Activated naive CD4-positive, alpha-beta T cell treated with anti-CD3 and anti-CD28 coated beads, Interleukin-2, amount 50 U/mL, for 72 hours (primary cell): ENCODE measurements at regions not wholly inside any gene's neighbourhood (a gene's known extent, or its start where the extent isn't known, plus 50 kb on each side); places are given as distances from the start of the nearest gene placed in this dataset.

Experiments
- ATAC-seq, 2 donors: fragments of 150-1000 bp; cut with Tn5 transposase; 2 replicates each; pipeline ENCODE4 v1.10.0; 2021; ENCODE audit warnings: mild to moderate bottlenecking in 2 of 2, moderate library complexity in 2 of 2
- DNase-seq, 2 donors: peaks; one replicate each; pipeline ENCODE4 v3.0.0; 2021 to 2022; ENCODE audit warnings: low spot score in 2 of 2
- H3K27ac Mint-ChIP-seq, 2 donors: one replicate each; pipeline ENCODE4 v1.8.0; 2022; ENCODE audit warnings: mild to moderate bottlenecking in 2 of 2, mixed read lengths in 2 of 2
- H3K36me3 Mint-ChIP-seq, 2 donors: one replicate each; pipeline ENCODE4 v1.8.0; 2022; ENCODE audit warnings: mixed read lengths in 2 of 2
- H3K9me3 Mint-ChIP-seq, 2 donors: one replicate each; pipeline ENCODE4 v1.8.0; 2022; ENCODE audit warnings: mixed read lengths in 2 of 2

GRCh38 chr21:30986965-30987364 is 51.3 kb downstream of the KRTAP19-8 start:
- DNase-seq, result no peak
- no peak for ATAC-seq
- H3K9me3 Mint-ChIP-seq, result no peaks in the 10 kb centered on the region
- H3K36me3 Mint-ChIP-seq, result no peaks in the 10 kb centered on the region
- H3K27ac Mint-ChIP-seq, result no peak overlapping the region

GRCh38 chr21:30984889-30985288 is 53.4 kb downstream of the KRTAP19-8 start:
- Mint-ChIP-seq H3K27ac (peak overlapping the region in 1 of 2 donors; percentile 9), H3K36me3 (no peaks in the 10 kb centered on the region), H3K9me3 (no peaks in the 10 kb centered on the region)
- no peak for DNase-seq
- ATAC-seq, result no peak

DNA sequence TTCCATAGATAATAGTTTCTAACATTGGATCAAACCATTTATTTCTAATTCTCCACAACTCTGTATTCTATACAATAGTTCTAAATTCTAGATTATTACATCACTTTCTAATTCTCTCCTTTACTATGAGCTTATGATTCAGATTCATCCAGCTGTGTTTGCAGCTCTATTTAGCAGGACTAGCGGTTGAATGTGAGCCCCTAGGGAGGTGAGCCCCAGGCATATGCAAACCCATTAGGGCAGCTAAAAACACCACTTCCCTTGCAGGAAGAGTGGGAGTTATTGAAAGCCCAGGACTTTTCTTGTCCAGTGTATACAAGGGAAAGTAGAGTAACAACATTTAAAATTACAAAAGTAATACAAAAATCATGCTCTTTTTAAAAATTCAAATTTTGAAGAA is 56.9 kb downstream of the KRTAP19-8 start:
- Mint-ChIP-seq H3K36me3 (peaks cover 5 to 6% of the 10 kb centered on the region in 2 donors), H3K9me3 (no peaks in the 10 kb centered on the region), H3K27ac (no peak overlapping the region)
- ATAC-seq (no peak), DNase-seq (no peak)

- DNase-seq, result no peak
Observed at GRCh38 chr21:30979054-30979453, 59.2 kb downstream of the KRTAP19-8 start.

GRCh38 chr21:30964283-30964682 is 74.0 kb downstream of the KRTAP19-8 start:
- DNase-seq (no peak), ATAC-seq (no peak)
- Mint-ChIP-seq H3K36me3 (no peaks in the 10 kb centered on the region), H3K27ac (no peak overlapping the region), H3K9me3 (no peaks in the 10 kb centered on the region)

More at GRCh38 chr21:30979054-30979453, 59.2 kb downstream of the KRTAP19-8 start:
- no peak for ATAC-seq
- H3K9me3 Mint-ChIP-seq, result no peaks in the 10 kb centered on the region
- peak overlapping the region in 1 of 2 donors; percentile 71 for H3K27ac Mint-ChIP-seq
- peaks cover 5 to 6% of the 10 kb centered on the region in 2 donors for H3K36me3 Mint-ChIP-seq

GRCh38 chr21:30963502-30963901 is 74.8 kb downstream of the KRTAP19-8 start:
- Mint-ChIP-seq H3K27ac (no peak overlapping the region), H3K36me3 (no peaks in the 10 kb centered on the region), H3K9me3 (no peaks in the 10 kb centered on the region)
- DNase-seq (no peak), ATAC-seq (no peak)

GRCh38 chr21:30962013-30962412 is 76.3 kb downstream of the KRTAP19-8 start:
- Mint-ChIP-seq H3K9me3 (no peaks in the 10 kb centered on the region), H3K36me3 (no peaks in the 10 kb centered on the region), H3K27ac (no peak overlapping the region)
- ATAC-seq (no peak), DNase-seq (no peak)

GRCh38 chr21:30958741-30959140 is 77.4 kb upstream of the KRTAP11-1 start:
- ATAC-seq (no peak), DNase-seq (no peak)
- no peaks in the 10 kb centered on the region for H3K9me3 Mint-ChIP-seq
- no peaks in the 10 kb centered on the region for H3K36me3 Mint-ChIP-seq
- no peak overlapping the region for H3K27ac Mint-ChIP-seq

GRCh38 chr21:30957010-30957409 is 75.6 kb upstream of the KRTAP11-1 start:
- no peak for DNase-seq
- ATAC-seq, result no peak
- no peaks in the 10 kb centered on the region for H3K36me3 Mint-ChIP-seq
- no peaks in the 10 kb centered on the region for H3K9me3 Mint-ChIP-seq
- no peak overlapping the region for H3K27ac Mint-ChIP-seq

DNA sequence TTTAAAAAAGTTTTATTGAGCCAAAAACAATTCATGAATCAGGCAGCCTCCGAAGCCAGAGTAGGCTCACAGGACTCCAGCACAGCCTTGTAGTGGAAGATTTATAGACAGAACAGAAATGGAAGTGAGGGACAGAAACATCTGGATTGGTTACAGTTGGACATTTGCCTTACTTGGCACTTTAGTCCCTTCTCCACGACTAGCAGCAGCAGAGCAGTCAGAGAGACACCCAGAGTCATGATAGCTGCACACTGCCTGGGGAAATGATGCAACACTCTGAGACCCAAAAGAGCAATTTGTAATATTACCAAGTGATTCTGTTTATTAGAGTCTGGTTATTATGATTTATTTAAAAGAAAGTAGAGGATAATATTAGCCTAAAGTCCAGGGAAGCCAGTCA is 72.2 kb upstream of the KRTAP11-1 start:
- Mint-ChIP-seq H3K27ac (no peak overlapping the region), H3K36me3 (no peaks in the 10 kb centered on the region), H3K9me3 (no peaks in the 10 kb centered on the region)
- ATAC-seq (no peak), DNase-seq (no peak)

- H3K36me3 Mint-ChIP-seq, result no peaks in the 10 kb centered on the region
Observed at GRCh38 chr21:30947141-30947540, 65.8 kb upstream of the KRTAP11-1 start.

GRCh38 chr21:30943920-30944319 is 62.5 kb upstream of the KRTAP11-1 start:
- ATAC-seq (no peak), DNase-seq (no peak)
- Mint-ChIP-seq H3K9me3 (no peaks in the 10 kb centered on the region), H3K27ac (no peak overlapping the region), H3K36me3 (no peaks in the 10 kb centered on the region)

More at GRCh38 chr21:30947141-30947540, 65.8 kb upstream of the KRTAP11-1 start:
- H3K27ac Mint-ChIP-seq, result no peak overlapping the region
- H3K9me3 Mint-ChIP-seq, result no peaks in the 10 kb centered on the region
- ATAC-seq, result no peak
- no peak for DNase-seq

DNA sequence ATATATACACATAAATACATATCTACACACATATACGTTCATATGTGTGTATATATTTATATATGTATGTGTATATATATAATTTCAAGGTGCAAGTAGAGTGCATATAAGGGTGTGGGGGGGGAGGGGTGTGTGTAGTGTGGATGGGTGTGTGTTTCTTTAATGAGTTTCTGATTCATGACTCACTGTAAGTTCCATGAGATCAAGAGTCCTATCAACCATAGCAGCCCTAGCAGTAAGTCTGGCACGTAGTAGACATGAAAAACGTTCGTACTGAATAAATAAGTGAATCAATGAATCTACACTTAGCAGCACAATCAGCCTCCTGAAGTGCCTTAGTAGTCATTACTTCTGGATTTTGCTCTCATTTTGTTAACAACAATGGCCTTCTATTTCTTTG is 61.9 kb upstream of the KRTAP11-1 start:
- H3K27ac Mint-ChIP-seq, result no peak overlapping the region
- H3K9me3 Mint-ChIP-seq, result no peaks in the 10 kb centered on the region
- no peak for ATAC-seq
- no peak for DNase-seq
- no peaks in the 10 kb centered on the region for H3K36me3 Mint-ChIP-seq

GRCh38 chr21:30942192-30942591 is 60.8 kb upstream of the KRTAP11-1 start:
- no peak for ATAC-seq
- no peaks in the 10 kb centered on the region for H3K36me3 Mint-ChIP-seq
- DNase-seq, result no peak
- H3K9me3 Mint-ChIP-seq, result no peaks in the 10 kb centered on the region
- H3K27ac Mint-ChIP-seq, result no peak overlapping the region

DNA sequence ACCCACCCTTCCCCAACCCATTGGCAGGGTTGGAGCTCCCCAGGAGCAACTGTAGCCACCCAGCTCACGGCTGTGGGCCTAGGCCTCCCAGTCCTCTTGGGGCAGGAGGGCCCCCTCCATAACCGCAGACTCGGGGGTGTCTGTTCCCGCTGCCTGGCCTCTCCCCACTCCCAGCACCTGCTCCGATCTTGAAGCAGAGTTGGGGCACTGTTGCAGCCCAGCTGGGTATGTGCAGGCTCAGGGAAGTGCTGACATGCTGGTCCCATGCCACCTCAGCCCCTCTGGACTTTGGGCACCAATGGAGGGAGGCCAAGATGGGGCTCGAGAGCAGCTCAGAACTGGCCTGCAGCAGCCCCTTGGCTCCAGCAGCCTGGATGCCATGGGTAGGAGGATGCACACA is 54.8 kb upstream of the KRTAP11-1 start:
- DNase-seq (no peak), ATAC-seq (no peak)
- H3K27ac Mint-ChIP-seq, result no peak overlapping the region
- no peaks in the 10 kb centered on the region for H3K9me3 Mint-ChIP-seq
- H3K36me3 Mint-ChIP-seq, result no peaks in the 10 kb centered on the region

- H3K27ac Mint-ChIP-seq, result no peak overlapping the region
- H3K36me3 Mint-ChIP-seq, result no peaks in the 10 kb centered on the region
- H3K9me3 Mint-ChIP-seq, result no peaks in the 10 kb centered on the region
- no peak for ATAC-seq
- DNase-seq, result no peak
Observed at GRCh38 chr21:30935889-30936168, 54.4 kb upstream of the KRTAP11-1 start.

- no peak overlapping the region for H3K27ac Mint-ChIP-seq
- H3K36me3 Mint-ChIP-seq, result no peaks in the 10 kb centered on the region
- ATAC-seq (no peak), DNase-seq (no peak)
- no peaks in the 10 kb centered on the region for H3K9me3 Mint-ChIP-seq
Observed at GRCh38 chr21:30935121-30935888, 53.9 kb upstream of the KRTAP11-1 start.

- no peak overlapping the region for H3K27ac Mint-ChIP-seq
- no peaks in the 10 kb centered on the region for H3K36me3 Mint-ChIP-seq
- peaks cover under 1 to 2% of the 10 kb centered on the region in 2 donors for H3K9me3 Mint-ChIP-seq
- no peak for DNase-seq
- no peak for ATAC-seq
Observed at GRCh38 chr21:30932686-30933085, 51.3 kb upstream of the KRTAP11-1 start.
